HuH-7.5 (cell line): ENCODE measurements at regions not wholly inside any gene's neighbourhood (a gene's known extent, or its start where the extent isn't known, plus 50 kb on each side); places are given as distances from the start of the nearest gene placed in this dataset.
"Not testable (repeated sequence)": the region's sequence is repeated elsewhere in the genome, so short reads cannot be mapped to it uniquely, and the experiment has no call there.

Experiments
- DNase-seq: peaks from one replicate; pipeline ENCODE4 v3.0.0; 2011; ENCODE audit warnings: low spot score

DNA sequence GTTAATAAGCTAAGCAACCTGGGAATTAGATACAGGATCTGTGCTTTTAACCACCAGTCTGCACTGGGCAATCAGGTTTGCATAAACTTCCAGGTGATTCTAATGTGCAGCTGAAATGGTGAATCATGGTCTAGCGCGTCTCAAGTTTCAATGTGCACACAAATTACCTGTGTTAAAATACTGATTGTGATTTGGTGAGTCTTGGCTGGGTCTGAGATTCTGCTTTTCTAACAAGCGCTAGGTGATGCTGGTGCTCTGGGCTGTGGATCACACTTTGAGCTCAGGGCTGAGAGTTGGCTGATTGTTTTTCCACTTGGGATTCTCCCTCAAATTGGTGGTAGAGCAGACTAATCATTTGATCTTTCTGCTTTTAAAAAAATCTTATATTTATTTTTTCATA is 124.8 kb downstream of the C12orf75 start:
- no peak for DNase-seq

DNA sequence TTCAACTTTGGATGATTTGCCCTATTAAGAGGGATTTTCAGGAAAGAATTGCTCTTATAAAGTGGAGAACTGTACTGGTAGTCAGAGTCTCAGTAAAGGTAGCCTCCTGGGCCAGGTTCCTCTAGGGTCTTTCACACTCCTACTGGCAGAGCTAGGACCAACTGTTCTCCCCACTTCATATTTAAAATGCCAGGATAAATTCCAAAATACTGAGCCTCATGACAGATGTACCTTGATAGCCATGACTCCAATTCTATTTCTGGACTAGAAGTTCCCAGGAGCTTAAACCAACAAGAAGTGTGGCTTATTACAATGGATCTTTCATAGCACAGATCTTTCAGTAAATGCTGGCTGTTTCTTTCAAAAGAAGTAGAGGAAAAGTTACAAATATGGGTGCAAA is 126.5 kb downstream of the C12orf75 start:
- DNase-seq: no peak

DNA sequence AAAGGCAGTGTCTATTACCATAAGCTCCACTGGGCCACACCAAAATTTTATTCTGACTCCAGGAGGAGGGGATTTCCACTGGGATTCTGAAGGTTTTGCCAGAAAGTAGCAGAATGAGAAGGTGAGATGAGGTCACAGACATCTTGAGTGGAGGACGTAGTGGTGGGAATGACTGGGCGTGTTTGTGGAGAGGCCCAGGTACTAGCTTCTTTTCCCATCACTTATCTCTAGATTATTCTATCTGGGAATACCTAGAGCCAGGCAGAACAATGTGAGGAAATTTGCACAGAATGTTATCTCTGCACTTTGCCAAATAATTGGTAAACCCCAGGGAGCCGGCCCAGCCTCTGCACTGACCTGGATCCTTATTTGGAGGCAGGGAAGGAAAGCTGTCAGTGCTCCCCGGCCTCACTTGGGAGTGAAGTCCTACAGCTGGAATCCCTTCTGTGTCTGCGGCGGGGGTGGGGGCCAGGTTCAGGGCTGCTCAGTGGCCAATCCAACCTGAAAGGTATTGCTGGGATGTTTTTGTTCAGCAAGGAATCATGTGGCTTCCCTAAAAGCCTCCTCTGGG is 129.4 kb downstream of the C12orf75 start:
- DNase-seq: no peak

DNA sequence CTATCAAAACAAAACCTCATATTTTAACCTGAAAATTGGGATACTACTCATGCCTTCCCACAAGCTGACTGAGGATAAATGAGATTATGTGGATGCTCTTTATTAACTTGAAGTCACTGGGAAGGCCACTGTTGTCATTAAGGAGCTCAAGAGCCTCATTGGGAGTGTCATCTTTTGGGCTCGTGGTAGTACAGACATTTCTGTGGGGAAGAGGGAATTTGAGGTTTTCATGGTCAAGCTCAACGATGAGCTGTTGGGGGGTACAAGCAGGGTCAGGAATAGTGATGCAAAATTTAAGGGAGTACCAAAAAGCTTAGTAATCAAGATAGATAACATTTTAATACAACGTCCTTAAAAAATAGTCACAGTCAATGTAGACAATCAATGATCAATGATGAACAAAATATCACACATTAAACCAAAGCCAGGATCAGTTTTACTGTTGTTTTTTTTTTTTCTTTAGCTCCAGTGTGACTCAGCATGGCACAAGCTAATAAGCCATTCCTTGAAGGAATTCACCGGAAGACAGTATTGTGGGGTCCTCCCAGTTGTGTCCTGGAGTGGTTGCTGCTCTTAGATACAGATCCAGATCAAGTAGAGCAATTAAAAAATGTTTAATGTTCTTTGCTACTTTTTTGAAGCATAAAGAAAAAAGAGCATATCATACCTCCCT is 130.9 kb downstream of the C12orf75 start:
- DNase-seq: no peak

DNA sequence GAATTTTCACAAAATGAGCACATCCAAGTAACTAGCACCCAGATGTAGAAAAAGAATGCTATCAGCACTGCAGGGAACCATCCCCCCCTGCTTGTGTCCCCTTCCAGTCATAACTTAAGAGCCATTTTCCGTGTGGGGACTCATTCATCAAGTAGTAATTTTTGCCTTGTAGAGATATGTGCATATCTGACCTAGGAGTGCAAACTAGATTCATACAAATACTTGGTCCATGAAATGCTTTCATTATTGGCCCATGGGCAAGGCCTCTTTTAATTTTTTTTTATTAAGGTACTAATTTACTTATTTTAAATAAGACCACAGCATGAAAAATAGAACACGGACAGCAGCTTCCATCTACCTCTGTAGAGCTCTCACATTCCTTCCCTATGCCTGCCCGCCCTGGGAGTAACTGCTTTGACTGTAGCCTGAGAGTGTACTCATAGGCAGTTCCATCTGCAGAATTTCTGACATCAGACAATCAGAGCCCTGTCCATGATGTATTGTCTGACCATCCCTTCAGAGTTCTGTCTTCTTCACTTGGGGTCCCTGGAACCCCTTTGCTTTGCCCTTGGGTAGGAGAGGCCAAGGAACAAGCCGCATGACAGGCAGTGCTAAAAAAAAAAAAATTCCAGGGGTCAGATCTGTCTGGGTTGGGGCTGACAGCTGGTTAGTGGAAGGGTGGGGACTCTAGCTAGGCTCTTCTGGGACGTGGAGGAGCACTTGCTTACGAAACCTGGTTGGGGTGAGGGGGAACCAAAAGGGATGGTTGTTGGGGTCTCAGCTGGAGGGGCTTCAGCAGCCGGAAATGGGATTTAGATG is 131.7 kb downstream of the C12orf75 start:
- no peak for DNase-seq

DNA sequence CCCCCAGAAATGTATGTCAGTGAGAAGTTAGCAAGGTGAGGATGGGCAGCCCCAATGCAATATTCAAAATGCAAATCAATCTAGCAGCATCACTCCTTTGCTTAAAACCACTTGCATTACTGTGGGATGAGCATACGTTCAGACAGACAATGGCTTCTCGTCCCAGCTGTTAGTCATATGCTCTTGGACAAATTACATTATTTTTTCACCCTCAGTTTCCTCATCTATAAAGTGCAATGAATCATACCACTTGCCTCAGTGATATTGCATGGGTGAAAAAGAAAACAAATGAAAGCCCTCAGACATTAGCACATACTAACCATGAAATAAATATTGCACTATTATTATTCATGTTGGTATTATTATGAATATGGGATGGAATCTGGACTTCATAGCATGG is 132.3 kb downstream of the C12orf75 start:
- no peak for DNase-seq

DNA sequence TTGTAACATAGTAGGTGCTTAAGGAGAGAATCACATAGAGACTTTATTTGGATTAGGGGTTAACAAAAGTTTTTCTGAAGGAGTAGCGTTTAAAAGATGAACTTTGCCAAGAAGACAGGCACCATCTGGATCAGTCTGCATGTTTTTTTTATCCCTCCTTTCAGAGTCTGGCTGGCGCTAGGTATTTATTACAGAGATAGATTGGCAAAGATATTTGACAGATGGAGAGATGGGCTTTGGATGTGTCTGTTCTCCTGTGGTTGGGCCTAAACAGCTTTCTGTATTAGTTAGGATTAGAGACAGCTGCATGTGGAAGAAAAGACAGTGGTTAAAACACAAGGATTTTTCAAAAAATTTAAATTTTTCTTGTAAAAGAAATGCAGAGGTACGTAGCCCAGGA is 133.9 kb downstream of the C12orf75 start:
- no peak for DNase-seq

DNA sequence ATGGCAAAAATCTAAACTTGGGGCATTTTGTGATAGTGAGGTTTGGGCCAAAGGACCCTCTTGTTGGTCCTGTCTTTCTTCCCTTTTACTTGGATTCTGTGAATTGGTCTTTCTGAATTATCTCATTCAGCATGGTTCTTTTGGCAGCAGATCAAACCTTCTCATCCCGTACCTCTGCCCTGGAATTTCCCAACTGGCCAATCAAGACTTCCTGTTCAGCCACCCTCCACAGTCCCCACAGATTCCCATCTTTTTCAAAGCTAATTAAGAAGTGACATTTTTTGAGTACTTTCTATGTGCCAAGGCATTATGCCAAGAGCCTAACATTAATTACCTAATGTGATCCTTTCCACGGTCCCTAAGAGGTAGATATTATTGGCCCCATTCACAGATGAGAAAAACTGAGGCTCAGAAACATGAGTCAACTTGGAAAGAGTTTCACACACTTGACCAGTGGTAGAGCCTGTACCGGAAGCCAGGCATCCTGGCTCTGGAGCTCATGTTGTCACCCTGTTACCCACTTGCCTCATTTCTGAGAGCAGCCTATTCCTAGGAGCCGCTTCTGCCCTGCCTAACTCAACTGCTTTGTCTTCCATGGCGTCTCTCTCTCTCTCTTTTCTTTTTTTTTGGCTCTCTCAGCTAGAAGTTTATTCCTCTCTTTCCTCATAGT is 135.9 kb downstream of the C12orf75 start:
- DNase-seq: no peak

DNA sequence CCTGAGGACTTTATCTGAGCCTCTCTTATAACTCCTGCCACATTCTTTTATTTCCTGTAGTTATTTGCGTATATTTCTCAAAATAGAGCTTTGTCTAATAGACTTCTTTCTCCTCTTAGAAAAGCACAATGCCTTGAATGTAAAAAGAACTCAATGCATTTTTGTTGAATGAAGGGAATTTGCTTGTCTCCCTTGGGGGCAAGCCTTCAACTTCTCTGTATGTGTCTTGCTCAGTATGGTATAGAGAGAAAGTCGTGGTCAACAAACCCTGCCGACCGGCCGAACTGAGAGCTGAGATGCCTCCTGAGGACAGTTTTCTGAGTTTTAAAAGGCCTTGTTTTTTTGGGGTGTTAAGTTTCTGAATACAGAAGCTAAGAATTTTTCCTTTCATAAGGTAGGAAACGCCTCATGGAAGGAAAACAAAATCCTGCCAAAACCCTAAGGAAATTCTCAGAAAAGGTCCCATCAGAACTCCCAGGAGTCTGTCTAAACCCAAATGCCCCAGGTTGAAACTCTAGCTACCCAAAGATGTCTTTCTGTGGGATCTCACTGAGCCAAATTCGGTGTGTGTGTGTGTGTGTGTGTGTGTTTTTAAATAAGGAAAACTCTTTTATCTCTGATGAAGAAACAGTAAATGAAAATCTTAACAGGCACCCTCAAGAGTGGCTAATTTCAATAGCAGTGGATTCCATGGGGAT is 136.6 kb downstream of the C12orf75 start:
- DNase-seq: no peak

DNA sequence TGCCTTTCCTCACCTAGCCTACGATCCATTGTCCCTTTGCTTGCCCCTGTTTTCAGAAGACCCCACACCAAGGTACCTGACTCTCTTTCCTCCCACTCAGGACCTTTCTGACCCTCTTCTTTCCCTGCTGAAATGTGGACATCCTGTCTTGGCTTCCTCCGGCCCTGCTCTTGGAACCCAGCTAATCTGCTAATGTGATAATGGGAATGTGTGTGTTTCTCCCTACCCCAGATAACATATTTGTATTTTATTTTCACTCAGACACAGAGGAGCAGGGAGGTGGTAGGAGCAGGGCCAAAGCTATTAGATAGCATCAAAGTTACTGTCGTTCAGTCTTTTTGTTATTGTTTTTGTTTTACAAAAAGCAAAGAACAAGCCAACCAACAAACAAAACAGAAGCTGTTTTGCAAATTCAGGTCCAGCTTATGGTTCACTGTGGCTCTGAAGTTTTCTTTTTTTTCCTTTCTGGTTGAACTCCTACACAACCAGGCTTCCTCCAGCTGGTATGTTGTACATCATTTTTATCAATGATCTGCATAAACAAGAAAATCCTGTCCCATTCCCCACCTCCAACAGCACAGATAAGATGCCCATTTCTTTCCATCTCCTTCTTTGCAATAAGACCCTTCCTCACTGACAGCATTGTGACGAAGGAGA is 137.3 kb downstream of the C12orf75 start:
- no peak for DNase-seq

DNA sequence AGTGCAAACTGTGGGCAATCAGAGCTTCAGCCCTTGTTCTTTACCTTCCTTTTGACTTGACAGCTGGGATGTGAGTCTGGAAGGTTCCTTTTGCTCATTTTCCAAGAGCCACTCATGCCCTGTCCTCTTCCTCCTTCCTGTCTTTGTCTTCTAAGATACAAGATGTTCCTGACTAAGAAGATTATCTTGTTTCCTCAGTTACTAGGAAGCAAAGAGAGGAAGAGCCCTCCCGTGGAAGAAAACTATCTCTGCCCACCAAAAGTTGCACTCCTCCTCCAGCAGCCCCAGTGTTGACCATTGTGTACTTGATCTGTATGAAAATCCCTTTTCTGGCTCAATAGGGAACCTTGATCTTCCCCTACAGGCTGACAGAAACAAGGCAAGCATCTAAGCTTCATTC is 138.0 kb downstream of the C12orf75 start:
- no peak for DNase-seq

DNA sequence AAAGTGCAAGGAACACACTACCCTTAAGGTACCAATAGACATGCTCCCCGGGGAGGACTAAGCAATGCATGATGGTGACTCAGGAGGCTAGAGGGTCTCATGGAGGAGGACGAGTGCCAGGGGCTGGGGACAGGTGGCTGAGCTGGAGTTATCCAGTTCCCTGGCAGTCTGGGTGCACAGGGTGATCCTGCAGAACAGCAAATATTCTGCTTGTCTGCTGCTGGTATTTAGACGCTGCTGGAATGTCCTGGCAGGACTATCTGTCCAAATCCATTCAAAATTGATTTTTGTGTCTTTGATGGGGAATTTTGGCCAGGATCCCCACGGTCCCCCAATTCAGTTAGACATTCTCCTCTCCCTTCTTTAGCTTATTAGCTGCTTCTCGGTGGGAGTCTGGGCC is 138.7 kb downstream of the C12orf75 start:
- no peak for DNase-seq

DNA sequence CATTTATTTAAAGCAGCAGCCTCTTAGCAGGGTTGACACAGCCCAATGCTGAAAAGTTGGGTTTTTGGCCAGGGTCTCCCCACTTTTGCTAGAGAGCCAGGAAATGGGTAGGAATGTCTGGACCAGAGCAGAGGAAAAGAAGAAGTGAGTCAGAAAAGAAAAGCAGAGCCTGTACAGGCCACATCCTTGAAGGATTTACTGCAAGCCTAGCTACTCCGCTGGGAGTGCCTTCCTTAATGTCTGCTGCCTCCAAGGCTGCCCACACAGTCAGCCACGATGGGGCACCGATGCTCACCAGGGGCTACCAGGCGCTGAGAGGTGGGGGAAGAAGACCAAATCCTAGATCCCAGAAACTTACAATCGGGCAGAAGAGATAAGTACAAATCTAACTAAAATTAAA is 139.2 kb downstream of the C12orf75 start:
- DNase-seq: no peak

DNA sequence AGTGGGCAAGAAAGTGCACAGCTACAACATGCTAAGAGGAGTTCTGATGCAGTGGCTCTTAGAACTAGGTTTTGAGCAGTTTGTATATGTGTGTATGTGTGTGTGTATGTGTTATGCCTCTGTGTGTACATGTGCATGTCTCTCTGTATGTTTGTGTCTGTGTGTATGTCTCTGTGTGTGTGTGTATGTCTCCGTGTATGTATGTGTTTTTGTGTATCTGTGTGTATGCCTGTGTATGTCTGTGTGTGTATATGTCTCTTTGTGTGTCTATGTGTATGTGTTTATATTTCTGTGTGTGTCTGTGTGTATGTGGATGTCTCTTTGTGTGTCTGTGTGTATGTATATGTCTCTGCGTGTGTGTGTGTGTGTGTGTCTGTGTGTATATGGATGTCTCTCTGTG is 139.6 kb downstream of the C12orf75 start:
- no peak for DNase-seq

DNA sequence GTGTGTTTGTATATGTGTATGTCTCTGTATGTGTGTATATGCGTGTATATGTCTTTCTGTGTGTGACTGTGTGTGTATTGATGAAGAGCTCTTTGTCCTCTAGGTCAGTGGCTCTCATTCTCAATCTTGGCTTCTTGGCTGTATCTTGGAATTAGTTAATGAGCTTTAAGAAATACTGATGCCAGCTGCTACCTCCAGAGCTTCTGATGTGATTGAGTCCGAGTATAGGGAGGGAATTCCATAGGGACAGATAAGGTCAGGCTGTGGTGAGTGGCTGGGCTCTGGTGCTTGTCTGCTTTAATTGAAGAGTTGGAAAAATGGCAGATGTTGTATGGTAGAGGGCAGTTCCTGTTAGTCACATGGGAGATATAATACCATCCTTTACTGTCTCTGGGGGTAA is 140.1 kb downstream of the C12orf75 start:
- DNase-seq: no peak

DNA sequence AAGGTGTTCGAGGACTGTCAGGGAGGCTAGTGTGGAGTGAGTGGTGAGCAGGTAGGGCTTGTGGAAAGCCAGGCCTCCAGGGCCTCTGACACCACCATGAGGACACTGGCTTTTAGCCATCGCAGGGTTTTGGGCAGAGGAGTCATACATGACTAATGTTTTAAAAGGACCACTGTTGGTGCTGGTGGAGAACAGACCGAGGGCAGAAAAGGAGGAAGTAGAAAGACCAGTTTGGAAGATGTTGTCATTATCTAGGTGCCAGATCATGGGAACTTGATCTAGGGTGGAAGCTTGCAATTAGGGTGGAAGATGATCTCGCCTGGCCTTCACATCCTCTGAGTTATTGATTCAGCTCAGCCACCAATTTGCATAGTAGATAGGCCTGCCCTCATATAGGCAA is 144.2 kb downstream of the C12orf75 start:
- DNase-seq: no peak

DNA sequence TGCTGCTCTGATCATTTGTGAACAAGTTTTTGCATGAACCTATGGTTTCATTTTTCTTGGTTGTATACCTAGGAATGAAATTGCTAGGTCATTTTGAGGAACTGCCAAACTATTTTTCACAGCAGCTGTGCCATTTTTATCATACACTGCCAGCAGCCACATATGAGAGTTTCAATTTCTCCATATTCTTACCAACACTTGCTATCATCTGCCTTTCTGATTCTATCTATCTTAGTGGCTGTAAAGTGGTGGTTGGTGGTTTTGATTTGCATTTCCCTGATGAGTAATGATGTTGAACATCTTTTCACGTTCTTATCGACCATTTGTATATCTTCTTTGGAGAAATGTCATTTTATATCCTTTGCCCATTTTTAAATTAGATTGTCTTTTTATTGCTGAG is 146.1 kb downstream of the C12orf75 start:
- DNase-seq: no peak

DNA sequence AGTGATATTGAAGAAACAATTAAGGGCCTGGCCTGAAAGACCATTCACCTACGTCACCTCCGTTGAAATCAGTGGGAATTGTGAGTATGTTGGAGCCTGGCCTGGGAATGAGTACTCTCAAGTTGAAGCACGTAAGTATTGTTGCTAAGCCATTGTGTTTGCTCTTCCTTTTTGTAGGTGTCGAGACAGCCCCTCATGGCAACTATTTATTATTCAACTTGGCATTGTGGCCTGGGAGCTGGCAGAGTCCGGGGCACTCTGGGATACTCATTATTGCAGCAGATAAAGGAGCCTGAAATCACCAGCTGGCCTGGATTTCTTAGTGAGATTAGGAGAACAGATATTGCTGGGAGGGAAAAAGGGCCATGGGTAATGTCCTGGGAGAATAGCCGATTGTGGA is 147.4 kb downstream of the C12orf75 start:
- no peak for DNase-seq

DNA sequence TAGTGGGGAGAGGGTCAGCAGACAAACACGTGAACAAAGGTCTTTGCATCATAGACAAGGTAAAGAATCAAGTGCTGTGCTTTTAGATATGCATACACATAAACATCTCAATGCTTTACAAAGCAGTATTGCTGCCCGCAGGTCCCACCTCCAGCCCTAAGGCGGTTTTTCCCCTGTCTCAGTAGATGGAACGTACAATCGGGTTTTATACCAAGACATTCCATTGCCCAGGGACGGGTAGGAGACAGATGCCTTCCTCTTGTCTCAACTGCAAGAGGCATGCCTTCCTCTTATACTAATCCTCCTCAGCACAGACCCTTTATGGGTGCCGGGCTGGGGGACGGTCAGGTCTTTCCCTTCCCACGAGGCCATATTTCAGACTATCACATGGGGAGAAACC is 148.3 kb downstream of the C12orf75 start:
- DNase-seq: not testable (repeated sequence)

DNA sequence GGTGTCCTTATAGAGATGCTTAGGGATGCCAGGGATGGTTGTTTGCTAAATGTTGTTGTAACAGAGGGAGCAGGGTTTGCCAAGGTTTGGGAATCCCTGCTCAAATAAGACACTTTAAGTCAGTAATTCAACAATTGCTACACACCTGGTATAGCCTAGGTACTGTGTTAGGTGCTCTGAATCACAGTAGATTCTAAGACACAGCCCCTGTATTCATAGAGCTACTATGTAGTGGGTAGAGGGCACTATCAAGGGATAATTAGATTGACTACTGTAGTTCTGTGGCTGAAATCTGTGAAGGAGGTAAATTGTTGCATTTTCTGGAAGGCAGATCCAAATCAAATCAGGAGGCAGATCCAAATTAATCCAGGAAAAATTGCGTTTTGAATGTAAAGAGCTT is 149.2 kb downstream of the C12orf75 start:
- no peak for DNase-seq

DNA sequence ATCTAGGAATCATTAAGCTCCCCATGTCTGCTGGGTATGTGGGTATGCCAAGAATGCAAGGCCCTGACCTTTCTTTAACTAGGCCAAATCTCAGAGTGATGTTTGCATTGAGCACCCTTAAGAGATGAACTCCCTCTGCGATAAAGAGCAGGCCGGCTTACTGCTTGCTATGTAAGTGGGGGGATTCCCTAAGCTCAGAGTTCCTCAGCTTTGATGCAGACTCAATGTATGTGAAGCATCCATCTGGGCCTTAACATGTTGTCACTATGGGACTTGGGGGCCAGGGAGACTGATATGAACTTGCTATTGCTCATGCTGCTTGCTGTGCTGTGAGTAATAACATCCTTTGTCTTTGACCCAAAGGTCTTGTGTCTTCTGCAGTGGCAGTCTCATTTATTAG is 149.7 kb downstream of the C12orf75 start:
- no peak for DNase-seq
